HG02981 (cell line): ENCODE measurements at regions not wholly inside any gene's neighbourhood (a gene's known extent, or its start where the extent isn't known, plus 50 kb on each side); places are given as distances from the start of the nearest gene placed in this dataset.

Experiments
- ATAC-seq: cut with Tn5 transposase; IDR thresholded peaks from one replicate; pipeline ENCODE4 v1.9.1; 2021; ENCODE audit warnings: mild to moderate bottlenecking, moderate library complexity; ENCODE audit not compliant: unreplicated experiment

DNA sequence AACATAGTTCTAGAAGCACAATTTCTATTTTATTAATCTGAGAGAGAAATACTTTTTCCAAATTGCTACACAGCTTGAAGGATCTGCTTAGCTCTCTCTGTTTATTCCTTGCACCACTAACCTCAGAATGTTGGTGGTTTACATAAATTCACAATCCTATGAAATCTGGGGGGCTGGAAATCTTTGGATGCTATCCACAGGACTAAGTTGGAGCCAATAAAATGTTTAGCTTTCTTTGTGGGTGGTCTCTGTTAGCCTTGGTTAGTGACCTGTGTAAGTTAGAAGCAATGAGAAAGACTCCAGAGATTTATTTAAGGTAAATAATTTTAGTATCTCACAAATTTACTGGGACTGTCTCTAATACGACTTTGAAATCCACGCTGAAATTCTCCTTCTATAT is 418.1 kb downstream of the ADGRL2 start:
- no peak for ATAC-seq

DNA sequence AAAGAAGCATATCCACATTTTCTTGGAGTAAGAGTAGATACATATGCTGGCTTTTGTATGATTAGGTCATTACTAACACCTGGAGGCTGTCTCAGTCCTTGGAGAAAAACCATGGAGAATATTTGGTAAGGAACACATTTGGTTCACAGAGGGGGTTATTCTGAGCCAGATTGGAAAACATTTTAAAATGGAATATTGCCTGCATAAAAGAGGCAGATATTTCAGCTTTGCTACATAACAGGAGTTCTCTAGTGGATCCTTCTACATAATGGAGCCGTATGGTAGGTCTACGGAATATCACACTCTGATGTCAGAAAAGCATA is 415.1 kb downstream of the ADGRL2 start:
- no peak for ATAC-seq

DNA sequence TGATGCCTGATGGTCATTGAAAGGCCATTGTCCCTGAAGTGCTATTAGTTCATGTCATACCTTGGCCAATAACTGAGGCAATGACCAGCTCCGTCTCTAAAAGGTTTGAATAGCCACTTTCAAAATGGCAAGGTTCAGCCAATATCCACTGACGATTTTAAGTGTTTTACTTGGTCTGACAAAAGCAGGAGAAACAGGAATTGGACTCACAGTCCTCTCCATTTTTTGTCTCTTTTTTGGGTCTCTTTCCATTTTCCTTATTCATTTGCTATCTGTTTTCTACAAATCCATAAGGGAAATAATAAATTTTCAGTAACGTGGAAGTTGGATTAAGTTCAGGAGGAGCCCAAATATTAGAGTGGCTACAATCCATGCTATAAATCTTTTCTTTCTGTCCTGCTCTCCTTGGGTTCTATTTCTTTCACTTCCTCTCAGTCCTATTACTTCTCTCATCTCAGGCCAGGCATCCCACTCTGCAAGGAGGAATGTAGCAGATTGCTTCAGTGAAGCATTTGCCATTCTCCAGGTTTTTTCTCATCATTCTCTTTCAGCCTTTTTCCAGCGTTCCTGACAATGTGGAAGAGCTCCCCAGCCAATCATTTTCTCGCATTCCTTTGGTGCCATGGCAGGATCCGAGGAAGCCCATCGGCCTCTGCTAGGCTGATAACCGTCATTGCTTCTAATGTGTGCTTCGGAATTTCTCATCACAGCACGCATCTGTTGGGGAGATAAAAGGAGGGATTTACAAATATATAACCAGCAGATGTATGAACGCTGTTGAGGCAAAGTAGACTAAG is 414.5 kb downstream of the ADGRL2 start:
- no peak for ATAC-seq

DNA sequence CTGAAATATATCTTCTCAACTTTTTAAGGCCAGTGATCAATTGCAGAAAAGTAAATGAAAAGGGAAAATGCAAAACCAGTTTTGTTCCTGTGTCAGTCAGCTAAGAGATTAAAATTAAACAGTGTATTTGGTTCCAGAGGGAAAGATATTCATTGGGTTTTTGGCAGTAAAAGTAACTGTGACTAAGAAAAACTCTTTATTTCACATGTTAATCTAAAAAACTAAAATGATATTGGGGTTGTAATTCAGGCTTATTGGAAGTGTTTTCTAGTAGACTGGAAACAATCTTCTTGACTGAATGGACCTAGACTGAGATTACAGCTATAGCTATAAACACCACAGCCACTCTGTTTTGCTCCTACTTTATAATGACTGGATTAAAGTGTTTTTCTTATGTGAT is 413.9 kb downstream of the ADGRL2 start:
- no peak for ATAC-seq

DNA sequence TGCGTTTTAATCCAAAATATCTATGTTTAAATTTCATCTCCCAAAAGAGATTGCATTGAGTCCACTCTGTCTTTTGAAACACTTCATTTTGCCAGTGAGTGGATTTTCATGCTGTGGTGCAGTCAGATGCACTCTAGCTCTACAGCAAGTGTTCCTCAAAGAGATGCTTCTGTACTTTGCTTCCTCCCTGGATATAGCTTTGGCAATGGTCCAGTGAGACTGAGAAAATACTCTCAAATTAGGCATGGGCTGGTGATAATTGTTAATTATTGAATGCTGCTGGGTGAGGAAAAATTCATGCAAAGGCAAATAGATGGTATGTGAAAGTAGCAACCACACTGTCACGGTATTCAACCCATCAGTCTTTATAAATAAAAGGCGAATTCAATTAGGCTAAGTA is 396.9 kb downstream of the ADGRL2 start:
- ATAC-seq: no peak

DNA sequence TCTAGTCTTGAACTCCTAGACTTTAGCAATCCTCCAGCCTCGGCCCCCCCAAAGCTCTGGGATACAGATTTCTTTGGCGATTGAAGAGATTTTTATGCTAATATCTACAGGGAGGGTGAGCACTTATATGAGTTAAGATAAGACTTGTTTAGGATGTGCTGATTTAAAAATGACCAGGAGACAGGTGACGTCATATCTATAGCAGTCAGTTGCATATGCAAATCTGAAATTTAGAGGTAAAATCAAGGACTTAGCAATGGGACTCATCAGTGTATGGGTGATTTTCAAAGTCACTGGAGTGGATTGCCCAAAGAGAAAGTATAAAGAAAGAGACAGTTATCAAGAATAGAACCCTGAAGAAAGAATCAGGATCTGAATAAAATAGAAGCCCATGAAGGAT is 394.5 kb downstream of the ADGRL2 start:
- ATAC-seq: no peak

DNA sequence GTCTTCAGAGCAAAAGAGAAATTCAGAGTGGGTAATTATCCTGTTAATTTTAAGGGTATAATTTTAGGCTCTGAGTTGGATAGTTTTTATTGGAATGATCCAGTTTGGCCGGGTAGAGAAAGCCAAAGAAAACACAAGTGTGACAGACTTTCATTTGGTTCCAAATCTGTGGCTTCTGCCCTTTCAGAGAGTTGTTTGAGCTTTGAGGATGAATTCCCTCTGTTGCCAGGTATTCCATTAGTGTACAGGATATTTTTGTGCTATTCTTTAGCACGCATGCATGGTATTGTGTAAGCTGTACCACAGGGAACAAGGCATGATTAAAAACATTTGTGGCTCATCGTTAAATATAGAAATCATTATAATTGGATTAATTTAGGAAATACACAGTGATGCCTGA is 384.4 kb downstream of the ADGRL2 start:
- ATAC-seq: no peak

DNA sequence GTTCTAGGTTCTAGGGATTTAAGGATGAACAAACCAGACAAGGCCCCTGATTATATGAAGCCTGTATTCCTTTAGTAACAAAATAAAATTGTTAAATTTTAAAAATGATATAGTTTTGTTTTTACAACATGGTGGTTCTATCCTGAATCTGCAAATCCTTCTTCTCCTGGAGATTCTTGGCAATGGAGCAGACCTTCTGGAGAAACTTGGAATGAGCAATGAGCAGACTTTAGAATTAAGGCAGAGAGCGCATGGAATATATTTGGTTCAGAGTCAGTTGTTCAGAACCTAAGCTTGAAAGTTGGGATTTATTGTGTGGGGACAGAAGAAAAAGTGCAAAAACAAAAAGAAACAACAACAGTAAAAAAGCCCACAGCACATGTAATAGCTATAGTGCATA is 381.1 kb downstream of the ADGRL2 start:
- ATAC-seq: no peak

DNA sequence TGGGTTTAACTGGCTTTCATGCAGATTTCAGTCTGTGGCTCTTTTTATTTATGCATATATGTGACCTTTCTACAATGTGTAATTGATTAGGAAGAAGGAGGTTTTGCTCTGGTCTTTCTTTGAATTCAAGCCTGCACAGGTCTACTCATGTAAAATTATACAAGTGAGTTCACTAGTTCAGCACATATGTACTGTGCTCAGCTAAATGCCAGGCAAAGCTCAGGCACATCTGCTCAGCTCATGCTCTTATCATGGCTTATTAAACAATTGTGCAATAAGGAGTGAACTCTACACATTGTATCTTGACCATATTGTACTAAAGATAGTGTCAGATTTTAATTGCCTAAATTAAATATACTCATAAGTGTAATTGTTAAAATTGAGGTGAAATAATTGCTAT is 378.4 kb downstream of the ADGRL2 start:
- no peak for ATAC-seq

DNA sequence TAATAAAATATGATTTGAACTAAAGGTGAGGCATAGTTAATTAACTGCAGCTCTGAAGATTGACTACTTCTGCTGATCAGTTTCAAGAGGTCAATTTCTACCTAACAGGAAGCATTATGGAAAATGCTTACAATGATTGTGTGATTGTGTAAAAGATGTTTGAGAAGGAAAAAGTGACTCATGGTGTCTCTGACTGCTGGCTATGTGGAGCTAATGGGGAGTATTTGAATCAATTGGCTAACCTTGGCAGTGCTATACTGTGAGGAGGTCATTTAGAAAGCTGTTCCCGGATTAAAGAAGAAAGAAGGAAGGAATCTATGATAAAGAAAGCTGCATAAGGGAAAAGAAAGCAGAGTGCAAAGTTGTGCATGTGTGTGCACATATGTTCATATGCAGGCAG is 376.5 kb downstream of the ADGRL2 start:
- no peak for ATAC-seq

DNA sequence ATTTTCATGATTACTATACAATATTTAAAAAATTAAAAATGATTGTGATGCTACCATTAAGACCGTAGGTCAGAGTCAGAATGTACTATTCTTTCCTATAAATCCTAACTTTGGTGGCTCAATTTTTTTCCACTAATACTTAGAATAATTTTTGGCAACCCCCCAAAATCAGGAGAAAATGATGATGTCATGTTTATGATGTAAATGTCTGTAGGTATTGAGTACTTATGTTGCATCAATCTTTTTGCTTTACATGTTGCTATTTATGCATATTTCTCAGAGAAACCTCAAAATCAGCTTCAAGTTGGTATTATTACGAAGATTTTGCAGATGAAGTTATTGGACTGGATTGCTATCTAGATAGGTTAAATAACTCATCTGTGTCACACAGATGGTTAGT is 371.2 kb downstream of the ADGRL2 start:
- ATAC-seq: no peak

DNA sequence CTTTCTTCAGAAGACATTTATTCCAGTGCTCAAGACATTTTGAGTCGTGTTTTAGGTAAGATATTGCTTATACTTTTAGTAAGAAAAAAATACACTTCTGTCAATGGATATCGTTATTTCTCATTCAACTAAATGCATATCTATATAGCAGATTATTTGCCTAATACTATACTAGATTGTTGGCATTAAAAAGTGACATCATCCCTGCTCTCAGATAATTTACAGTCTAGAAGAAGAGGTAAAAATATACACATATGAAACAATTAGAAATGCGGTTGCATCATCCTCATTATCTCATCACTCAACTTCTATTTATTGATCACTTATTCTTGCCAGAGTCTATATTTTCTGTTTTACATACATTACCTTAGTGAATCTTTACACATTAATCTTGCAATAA is 367.7 kb downstream of the ADGRL2 start:
- ATAC-seq: no peak

DNA sequence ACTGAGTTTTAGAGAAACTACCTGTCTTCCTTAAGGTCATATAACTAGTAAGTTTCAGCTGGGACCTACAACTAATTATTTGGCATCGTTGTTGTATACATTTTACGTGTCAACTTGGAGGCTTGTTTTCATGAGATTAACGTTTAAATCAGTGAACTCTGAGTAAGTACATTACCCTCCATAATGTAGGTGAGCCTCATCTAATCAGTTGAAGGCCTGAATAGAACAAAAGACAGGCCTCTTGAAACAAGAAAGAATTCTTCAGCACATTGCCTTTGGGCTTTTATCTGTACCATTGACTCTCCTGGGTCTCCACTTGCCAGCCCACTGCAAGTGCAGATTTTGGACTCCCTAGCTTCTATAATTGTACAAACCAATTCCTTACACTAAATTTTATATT is 364.6 kb downstream of the ADGRL2 start:
- ATAC-seq: no peak

DNA sequence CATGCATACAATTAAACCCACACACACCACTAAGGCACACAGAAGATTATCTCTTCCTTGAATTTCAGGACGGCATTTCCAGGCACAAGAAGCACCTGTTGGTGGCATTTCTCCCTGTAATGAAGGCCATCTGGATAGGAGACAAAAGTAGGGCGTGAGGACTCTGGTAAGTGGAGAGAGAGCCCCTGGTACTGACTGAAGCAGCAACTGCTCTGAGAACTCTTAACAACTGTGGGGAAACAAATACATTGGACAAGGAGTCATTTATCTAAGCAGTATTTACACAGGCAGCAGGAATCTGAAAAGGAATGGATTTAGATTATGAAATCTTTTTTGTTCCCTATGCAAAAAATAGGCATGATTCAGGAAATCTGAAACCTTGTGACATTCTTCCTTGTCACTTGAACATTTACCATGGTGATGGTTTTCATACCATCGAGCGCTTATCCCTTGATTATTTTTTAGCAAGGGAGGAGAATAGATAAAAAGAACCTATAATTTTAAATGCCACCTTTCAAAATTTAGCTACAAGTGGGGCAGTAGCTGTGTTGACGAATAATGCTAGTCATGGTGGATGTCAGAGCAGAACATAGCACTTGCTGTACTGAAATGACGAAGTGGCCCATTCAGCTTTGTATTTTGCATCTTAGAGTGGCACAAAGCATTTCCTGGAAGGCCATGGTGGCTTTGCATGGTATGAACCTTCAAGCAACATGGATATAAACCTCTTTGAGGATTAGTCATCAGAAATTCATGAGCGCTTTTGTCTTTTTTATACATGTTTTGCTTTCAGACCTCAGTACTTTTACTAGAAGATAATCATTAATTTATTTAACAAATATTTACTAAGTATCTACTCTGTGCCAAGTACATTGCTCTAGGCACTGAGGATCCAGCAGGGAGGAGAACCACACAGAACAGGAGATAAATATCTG is 362.0 kb downstream of the ADGRL2 start:
- ATAC-seq: no peak

DNA sequence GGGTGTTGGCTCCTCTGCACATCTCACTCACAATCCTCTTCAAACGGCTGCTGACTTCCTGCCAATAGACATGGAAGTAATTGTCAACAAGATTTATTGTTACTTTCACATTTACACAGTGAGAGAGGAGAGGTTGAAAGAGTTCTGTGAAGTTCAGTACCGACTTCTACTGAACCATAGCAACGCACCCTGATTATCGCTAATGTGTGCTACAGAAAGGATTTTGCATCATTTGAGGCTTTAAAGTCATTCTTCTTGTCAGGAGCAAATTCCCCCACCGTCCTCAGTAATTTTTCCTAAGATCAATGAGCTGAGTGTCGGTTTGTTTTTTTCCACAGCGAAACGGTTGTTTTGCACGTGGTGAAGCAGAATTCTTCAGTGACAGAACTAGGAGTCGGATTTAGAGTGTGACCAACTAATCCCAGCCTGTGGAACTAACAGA is 361.0 kb downstream of the ADGRL2 start:
- ATAC-seq: no peak

DNA sequence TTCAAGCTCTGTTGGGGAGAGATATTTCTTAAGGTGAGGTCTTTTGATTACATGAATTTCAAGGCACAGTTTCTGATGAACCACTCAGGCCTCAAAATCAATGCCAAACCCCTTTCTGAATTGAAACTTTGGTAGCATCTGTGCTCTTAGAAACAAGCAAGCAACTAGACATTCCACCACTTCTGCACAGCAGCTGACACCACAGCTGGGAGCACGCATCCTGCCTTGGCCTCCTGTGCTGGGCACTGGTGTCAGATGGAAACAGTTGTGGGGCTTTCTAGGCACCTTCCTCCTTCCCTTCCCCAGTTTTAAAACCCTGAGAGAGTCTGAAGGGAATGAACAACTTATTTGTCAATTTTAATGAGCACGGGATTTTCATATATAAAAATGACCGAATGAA is 360.2 kb downstream of the ADGRL2 start:
- ATAC-seq: no peak

DNA sequence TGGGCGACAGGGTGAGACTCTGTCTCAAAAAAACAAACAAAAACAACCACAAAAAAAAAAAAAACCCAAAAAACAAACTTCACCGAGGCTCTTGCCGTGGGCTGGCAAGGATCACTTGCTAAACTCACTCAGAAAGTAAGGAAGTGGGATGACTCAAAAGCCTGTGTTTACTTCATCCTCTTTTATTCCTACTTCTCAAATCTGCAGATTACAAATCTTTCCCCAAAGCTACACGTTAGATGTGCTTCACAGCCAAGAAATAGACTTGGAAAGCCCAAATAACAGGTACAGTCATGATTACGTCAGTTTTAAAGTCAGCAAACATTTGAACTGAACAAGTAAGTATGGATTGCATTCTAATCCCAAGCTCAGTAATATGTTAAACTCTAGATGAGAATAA is 359.3 kb downstream of the ADGRL2 start:
- ATAC-seq: no peak

DNA sequence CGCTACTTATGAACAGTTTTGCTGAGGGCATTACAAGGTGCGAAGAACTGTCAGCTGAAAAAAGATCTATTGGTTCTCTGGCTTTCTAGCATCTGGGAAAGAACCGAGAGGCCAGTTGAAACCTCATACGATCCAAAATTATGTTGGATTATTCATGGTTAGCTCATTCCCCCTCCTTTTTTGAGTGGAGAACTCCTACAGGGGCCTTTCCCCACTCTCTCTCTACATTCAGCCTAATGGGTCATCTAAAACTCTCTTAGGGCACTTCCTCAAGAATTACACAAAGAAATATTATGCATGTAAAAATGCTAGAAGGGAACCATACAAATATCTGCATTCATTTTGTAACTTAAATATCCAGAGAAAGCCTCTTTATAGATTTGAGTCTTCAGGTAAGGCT is 358.2 kb downstream of the ADGRL2 start:
- ATAC-seq: no peak

DNA sequence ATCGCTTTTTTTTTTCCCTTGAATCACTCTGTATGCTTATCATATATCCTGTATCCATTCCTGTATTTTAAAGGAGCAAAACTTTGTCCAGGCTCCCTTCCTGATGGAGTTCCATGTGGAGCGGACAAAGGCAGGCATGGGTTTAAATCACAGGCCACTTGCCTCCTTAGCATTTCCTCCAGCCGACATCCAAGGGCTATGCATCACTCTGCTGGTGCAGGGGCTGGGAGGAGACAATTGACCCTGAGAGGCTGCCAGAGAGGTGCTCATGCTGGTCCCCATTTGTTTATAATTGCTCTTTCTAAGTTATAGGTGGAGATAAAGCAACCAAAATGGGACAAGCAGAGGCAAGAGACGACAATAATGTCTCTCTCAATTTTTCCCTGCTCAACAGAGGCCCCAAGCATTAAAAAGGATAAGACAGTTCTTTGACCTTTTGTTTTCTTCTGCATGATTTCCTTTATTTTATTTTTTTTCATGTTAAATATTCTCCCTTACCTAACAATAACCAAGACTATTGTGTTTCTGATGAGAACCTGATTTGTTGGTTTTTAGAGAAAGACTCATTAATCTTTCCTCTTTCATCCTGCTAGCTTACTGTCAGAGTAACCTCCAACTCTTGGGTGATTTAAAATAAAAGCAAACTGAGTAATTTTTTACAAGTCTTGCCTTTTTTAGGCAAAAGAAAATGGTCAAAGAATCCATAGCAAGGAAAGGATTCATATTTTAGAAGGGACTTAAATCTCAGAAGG is 353.7 kb downstream of the ADGRL2 start:
- no peak for ATAC-seq

DNA sequence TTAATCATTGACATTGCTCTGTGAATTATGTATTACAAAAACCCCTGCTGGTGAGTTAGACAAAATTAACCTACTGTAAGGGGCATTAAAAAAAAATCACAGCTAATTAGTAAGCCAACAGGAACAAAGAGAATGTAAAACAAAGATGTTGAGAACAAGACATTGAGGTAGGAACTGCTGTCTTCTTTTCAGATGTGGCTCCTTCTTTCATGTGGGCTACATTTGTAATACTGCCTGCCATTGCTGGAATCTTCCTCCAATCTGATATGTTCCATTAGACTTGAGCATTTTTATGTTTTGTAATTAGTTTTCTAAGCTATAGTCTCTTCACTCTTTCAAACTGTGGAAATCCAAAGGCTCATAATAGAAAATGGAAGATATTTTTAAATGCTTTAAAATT is 353.0 kb downstream of the ADGRL2 start:
- ATAC-seq: no peak

DNA sequence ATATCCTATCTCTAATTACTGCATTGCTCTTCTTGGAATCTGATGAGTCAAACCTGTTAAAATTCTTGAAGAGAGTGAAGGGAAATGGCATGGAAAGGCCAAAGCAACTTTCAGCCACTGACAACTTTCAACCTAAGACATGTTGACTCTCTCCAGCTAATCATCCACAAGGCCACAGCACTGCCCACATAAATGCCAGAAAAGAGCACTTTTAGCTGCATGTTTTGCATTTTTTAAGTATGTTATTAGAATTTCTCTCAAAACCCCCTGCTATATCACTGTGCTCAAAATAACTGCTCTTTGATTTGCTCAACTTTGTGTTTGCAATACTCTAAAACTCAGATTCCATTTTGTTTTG is 352.5 kb downstream of the ADGRL2 start:
- no peak for ATAC-seq
